ENCODE measurements at regions not wholly inside any gene's neighbourhood (a gene's known extent, or its start where the extent isn't known, plus 50 kb on each side); places are given as distances from the start of the nearest gene placed in this dataset.
A peak's percentile ranks its signal among the peaks of the same experiment; 100 is the strongest.

- TF ChIP-seq, protein P1, sequence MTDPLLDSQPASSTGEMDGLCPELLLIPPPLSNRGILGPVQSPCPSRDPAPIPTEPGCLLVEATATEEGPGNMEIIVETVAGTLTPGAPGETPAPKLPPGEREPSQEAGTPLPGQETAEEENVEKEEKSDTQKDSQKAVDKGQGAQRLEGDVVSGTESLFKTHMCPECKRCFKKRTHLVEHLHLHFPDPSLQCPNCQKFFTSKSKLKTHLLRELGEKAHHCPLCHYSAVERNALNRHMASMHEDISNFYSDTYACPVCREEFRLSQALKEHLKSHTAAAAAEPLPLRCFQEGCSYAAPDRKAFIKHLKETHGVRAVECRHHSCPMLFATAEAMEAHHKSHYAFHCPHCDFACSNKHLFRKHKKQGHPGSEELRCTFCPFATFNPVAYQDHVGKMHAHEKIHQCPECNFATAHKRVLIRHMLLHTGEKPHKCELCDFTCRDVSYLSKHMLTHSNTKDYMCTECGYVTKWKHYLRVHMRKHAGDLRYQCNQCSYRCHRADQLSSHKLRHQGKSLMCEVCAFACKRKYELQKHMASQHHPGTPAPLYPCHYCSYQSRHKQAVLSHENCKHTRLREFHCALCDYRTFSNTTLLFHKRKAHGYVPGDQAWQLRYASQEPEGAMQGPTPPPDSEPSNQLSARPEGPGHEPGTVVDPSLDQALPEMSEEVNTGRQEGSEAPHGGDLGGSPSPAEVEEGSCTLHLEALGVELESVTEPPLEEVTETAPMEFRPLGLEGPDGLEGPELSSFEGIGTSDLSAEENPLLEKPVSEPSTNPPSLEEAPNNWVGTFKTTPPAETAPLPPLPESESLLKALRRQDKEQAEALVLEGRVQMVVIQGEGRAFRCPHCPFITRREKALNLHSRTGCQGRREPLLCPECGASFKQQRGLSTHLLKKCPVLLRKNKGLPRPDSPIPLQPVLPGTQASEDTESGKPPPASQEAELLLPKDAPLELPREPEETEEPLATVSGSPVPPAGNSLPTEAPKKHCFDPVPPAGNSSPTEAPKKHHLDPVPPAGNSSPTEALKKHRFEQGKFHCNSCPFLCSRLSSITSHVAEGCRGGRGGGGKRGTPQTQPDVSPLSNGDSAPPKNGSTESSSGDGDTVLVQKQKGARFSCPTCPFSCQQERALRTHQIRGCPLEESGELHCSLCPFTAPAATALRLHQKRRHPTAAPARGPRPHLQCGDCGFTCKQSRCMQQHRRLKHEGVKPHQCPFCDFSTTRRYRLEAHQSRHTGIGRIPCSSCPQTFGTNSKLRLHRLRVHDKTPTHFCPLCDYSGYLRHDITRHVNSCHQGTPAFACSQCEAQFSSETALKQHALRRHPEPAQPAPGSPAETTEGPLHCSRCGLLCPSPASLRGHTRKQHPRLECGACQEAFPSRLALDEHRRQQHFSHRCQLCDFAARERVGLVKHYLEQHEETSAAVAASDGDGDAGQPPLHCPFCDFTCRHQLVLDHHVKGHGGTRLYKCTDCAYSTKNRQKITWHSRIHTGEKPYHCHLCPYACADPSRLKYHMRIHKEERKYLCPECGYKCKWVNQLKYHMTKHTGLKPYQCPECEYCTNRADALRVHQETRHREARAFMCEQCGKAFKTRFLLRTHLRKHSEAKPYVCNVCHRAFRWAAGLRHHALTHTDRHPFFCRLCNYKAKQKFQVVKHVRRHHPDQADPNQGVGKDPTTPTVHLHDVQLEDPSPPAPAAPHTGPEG (CRISPR knock-in tag; IDR thresholded peaks at IDR 0.05), result no peak
- TF ChIP-seq, protein P2, sequence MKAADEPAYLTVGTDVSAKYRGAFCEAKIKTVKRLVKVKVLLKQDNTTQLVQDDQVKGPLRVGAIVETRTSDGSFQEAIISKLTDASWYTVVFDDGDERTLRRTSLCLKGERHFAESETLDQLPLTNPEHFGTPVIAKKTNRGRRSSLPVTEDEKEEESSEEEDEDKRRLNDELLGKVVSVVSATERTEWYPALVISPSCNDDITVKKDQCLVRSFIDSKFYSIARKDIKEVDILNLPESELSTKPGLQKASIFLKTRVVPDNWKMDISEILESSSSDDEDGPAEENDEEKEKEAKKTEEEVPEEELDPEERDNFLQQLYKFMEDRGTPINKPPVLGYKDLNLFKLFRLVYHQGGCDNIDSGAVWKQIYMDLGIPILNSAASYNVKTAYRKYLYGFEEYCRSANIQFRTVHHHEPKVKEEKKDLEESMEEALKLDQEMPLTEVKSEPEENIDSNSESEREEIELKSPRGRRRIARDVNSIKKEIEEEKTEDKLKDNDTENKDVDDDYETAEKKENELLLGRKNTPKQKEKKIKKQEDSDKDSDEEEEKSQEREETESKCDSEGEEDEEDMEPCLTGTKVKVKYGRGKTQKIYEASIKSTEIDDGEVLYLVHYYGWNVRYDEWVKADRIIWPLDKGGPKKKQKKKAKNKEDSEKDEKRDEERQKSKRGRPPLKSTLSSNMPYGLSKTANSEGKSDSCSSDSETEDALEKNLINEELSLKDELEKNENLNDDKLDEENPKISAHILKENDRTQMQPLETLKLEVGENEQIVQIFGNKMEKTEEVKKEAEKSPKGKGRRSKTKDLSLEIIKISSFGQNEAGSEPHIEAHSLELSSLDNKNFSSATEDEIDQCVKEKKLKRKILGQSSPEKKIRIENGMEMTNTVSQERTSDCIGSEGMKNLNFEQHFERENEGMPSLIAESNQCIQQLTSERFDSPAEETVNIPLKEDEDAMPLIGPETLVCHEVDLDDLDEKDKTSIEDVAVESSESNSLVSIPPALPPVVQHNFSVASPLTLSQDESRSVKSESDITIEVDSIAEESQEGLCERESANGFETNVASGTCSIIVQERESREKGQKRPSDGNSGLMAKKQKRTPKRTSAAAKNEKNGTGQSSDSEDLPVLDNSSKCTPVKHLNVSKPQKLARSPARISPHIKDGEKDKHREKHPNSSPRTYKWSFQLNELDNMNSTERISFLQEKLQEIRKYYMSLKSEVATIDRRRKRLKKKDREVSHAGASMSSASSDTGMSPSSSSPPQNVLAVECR (CRISPR knock-in tag; IDR thresholded peaks at IDR 0.05; ENCODE audit: borderline replicate concordance), result peak; percentile 27; the same call in 1 of the 2 replicates
- no peak for TF ChIP-seq HNRNPK (IDR thresholded peaks at IDR 0.05; ENCODE audit: low read depth, low read length, poor library complexity, severe bottlenecking)
- no peak for TF ChIP-seq ZNF678 (CRISPR knock-in tag; IDR thresholded peaks at IDR 0.05)
- no peak for TF ChIP-seq CEBPB (IDR thresholded peaks at IDR 0.05; ENCODE audit: borderline replicate concordance, low read depth, low read length)
- TF ChIP-seq AKAP8 (CRISPR knock-in tag; IDR thresholded peaks at IDR 0.05), result 0 out of 2 replicates have a peak, but pooled peaks have one; percentile 59
- no peak for TF ChIP-seq MYNN (CRISPR knock-in tag; IDR thresholded peaks at IDR 0.05; ENCODE audit: low read depth)
- TF ChIP-seq ZFP62 (CRISPR knock-in tag; IDR thresholded peaks at IDR 0.05), result no peak
- TF ChIP-seq ARNTL (CRISPR knock-in tag; IDR thresholded peaks at IDR 0.05), result no peak
- TF ChIP-seq ZNF572 (CRISPR knock-in tag; IDR thresholded peaks at IDR 0.05), result no peak
- TF ChIP-seq MEIS2 (CRISPR knock-in tag; IDR thresholded peaks at IDR 0.05), result peak; percentile 82; the same call in 1 of the 2 replicates
- TF ChIP-seq SALL2 (CRISPR knock-in tag; IDR thresholded peaks at IDR 0.05), result no peak
- TF ChIP-seq, protein P3, sequence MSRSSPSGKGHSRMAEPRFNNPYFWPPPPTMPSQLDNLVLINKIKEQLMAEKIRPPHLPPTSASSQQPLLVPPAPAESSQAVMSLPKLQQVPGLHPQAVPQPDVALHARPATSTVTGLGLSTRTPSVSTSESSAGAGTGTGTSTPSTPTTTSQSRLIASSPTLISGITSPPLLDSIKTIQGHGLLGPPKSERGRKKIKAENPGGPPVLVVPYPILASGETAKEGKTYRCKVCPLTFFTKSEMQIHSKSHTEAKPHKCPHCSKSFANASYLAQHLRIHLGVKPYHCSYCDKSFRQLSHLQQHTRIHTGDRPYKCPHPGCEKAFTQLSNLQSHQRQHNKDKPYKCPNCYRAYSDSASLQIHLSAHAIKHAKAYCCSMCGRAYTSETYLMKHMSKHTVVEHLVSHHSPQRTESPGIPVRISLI (CRISPR knock-in tag; IDR thresholded peaks at IDR 0.05; ENCODE audit: borderline replicate concordance), result no peak
- TF ChIP-seq SOX13 (IDR thresholded peaks at IDR 0.05), result peak; percentile 56; the same call in 1 of the 2 replicates
- TF ChIP-seq SOX13 (CRISPR knock-in tag; conservative IDR thresholded peaks at IDR 0.05 in 1 of 2, IDR thresholded peaks at IDR 0.05 in 1 of 2), result peak in 1 of 2 experiments; percentile 61; a peak in 2 of 4 replicates
- TF ChIP-seq DDIT3 (CRISPR knock-in tag; IDR thresholded peaks at IDR 0.05), result no peak
Observed at GRCh38 chr15:58331913-58332675, 99.7 kb upstream of the LIPC start (continued).
